NB4 (cell line): ENCODE measurements at regions not wholly inside any gene's neighbourhood (a gene's known extent, or its start where the extent isn't known, plus 50 kb on each side); places are given as distances from the start of the nearest gene placed in this dataset.
"Not testable (repeated sequence)": the region's sequence is repeated elsewhere in the genome, so short reads cannot be mapped to it uniquely, and the experiment has no call there.

Source experiments
- DNase-seq: peaks from one replicate; pipeline ENCODE4 v3.0.0; 2010; ENCODE audit warnings: low read depth
- H3K4me3 ChIP-seq: one replicate; pipeline ENCODE4 v1.5.1; 2011; ENCODE audit warnings: mild to moderate bottlenecking, low read depth, low read length, moderate library complexity
- CTCF ChIP-seq: IDR thresholded peaks from one replicate; pipeline ENCODE4 v1.5.1; 2012; ENCODE audit warnings: low read depth, low read length
- MAX ChIP-seq: IDR thresholded peaks from 2 replicates; pipeline ENCODE4 v1.6.1; 2011; ENCODE audit warnings: low read depth, low read length
- MYC ChIP-seq: IDR thresholded peaks from 2 replicates; pipeline ENCODE4 v1.6.1; 2011; ENCODE audit warnings: low read depth, low read length
- POLR2A ChIP-seq: IDR thresholded peaks from 2 replicates; pipeline ENCODE4 v1.6.1; 2011; ENCODE audit warnings: mild to moderate bottlenecking; ENCODE audit not compliant: insufficient read length; ENCODE audit errors: extremely low read depth

- TF ChIP-seq POLR2A = no peak
- no peak overlapping the region for H3K4me3 ChIP-seq
- DNase-seq = no peak
These were observed 261.8 kb upstream of the RNF32 start for GRCh38 chr7:156378806-156379205.

GRCh38 chr7:156376317-156376716, 264.3 kb upstream of the RNF32 start:
- peak; percentile 26 for DNase-seq
- H3K4me3 ChIP-seq = no peak overlapping the region
- TF ChIP-seq MYC (no peak), CTCF (no peak), MAX (no peak), POLR2A (no peak)

GRCh38 chr7:156374335-156374734, 266.2 kb upstream of the RNF32 start:
- no peak for DNase-seq
- no peak overlapping the region for H3K4me3 ChIP-seq
- TF ChIP-seq MYC = no peak
- no peak for TF ChIP-seq MAX
- TF ChIP-seq POLR2A = no peak
- no peak for TF ChIP-seq CTCF

GRCh38 chr7:156369929-156370328, 270.6 kb upstream of the RNF32 start:
- DNase-seq, H3K4me3 ChIP-seq: not testable (repeated sequence)

- DNase-seq = no peak
These were observed 272.3 kb upstream of the RNF32 start for GRCh38 chr7:156368053-156368843.

GRCh38 chr7:156363751-156364150, 276.8 kb upstream of the RNF32 start:
- DNase-seq = no peak
- H3K4me3 ChIP-seq = no peak overlapping the region
- TF ChIP-seq MAX (no peak), MYC (no peak), POLR2A (no peak), CTCF (no peak)

More at GRCh38 chr7:156368053-156368843, 272.3 kb upstream of the RNF32 start:
- H3K4me3 ChIP-seq = no peak overlapping the region
- TF ChIP-seq POLR2A = no peak
- TF ChIP-seq MAX = no peak
- no peak for TF ChIP-seq CTCF
- TF ChIP-seq MYC = no peak

GRCh38 chr7:156360835-156361234, 279.7 kb upstream of the RNF32 start:
- no peak for DNase-seq
- H3K4me3 ChIP-seq = no peak overlapping the region
- TF ChIP-seq POLR2A (no peak), MAX (no peak), CTCF (no peak), MYC (no peak)
